Parathyroid adenoma (tissue), 2 donors: ENCODE measurements at regions not wholly inside any gene's neighbourhood (a gene's known extent, or its start where the extent isn't known, plus 50 kb on each side); places are given as distances from the start of the nearest gene placed in this dataset.

Source experiments
- H2AFZ ChIP-seq: fragments of 300-600 bp; sonication (generic); one replicate; pipeline ENCODE4 v1.7.0; 2017; ENCODE audit warnings: antibody characterized with exemption, mild to moderate bottlenecking
- H3K27ac ChIP-seq: fragments of 300-600 bp; sonication (generic); one replicate; pipeline ENCODE4 v1.7.0; 2017
- H3K27me3 ChIP-seq: fragments of 300-600 bp; sonication (generic); one replicate; pipeline ENCODE4 v1.7.0; 2017; ENCODE audit warnings: low read length; ENCODE audit not compliant: control insufficient read depth, insufficient read depth
- H3K36me3 ChIP-seq: fragments of 300-600 bp; sonication (generic); one replicate; pipeline ENCODE4 v1.7.0; 2017; ENCODE audit warnings: low read length; ENCODE audit not compliant: control insufficient read depth, insufficient read depth
- H3K4me1 ChIP-seq: fragments of 300-600 bp; sonication (generic); one replicate; pipeline ENCODE4 v1.7.0; 2017; ENCODE audit warnings: control low read depth
- H3K4me2 ChIP-seq: fragments of 300-600 bp; sonication (generic); one replicate; pipeline ENCODE4 v1.7.0; 2017; ENCODE audit warnings: low read length
- H3K4me3 ChIP-seq: fragments of 300-600 bp; sonication (generic); one replicate; pipeline ENCODE4 v1.7.0; 2017; ENCODE audit warnings: low read depth, low read length
- H3K79me2 ChIP-seq: fragments of 300-600 bp; sonication (generic); one replicate; pipeline ENCODE4 v1.7.0; 2017; ENCODE audit warnings: control low read depth
- H3K9ac ChIP-seq: fragments of 300-600 bp; sonication (generic); one replicate; pipeline ENCODE4 v1.7.0; 2017; ENCODE audit warnings: mild to moderate bottlenecking
- H3K9me3 ChIP-seq: fragments of 300-600 bp; sonication (generic); one replicate; pipeline ENCODE4 v1.7.0; 2017; ENCODE audit warnings: low read length; ENCODE audit not compliant: control insufficient read depth
- CTCF ChIP-seq: fragments of 300-600 bp; sonication (generic); IDR thresholded peaks from one replicate; pipeline ENCODE4 v1.7.0; 2017; ENCODE audit warnings: antibody characterized with exemption, mild to moderate bottlenecking
- donor health status: primary hyperparathyroidism.

- Histone ChIP-seq H2AFZ (no peak overlapping the region), H3K4me2 (no peak overlapping the region), H3K36me3 (no peaks in the 10 kb centered on the region), H3K4me3 (no peak overlapping the region), H3K9ac (no peak overlapping the region), H3K27me3 (no peaks in the 10 kb centered on the region), H3K9me3 (no peaks in the 10 kb centered on the region), H3K27ac (no peak overlapping the region), H3K4me1 (no peaks in the 10 kb centered on the region), H3K79me2 (no peaks in the 10 kb centered on the region)
- no peak for TF ChIP-seq CTCF
These were observed 232.0 kb downstream of the SOCS6 start for GRCh38 chr18:70520867-70521266.

GRCh38 chr18:70513502-70514171 lies 224.8 kb downstream of the SOCS6 start:
- H3K9ac ChIP-seq, result no peak overlapping the region
- no peak overlapping the region for H3K27ac ChIP-seq
- TF ChIP-seq CTCF, result no peak
- no peaks in the 10 kb centered on the region for H3K9me3 ChIP-seq
- no peaks in the 10 kb centered on the region for H3K79me2 ChIP-seq
- H3K27me3 ChIP-seq, result no peaks in the 10 kb centered on the region
- H2AFZ ChIP-seq, result no peak overlapping the region
- H3K4me1 ChIP-seq, result no peaks in the 10 kb centered on the region
- H3K36me3 ChIP-seq, result no peaks in the 10 kb centered on the region
- H3K4me2 ChIP-seq, result no peak overlapping the region
- no peak overlapping the region for H3K4me3 ChIP-seq

GRCh38 chr18:70507970-70508369 lies 219.1 kb downstream of the SOCS6 start:
- no peaks in the 10 kb centered on the region for H3K36me3 ChIP-seq
- no peak overlapping the region for H3K9ac ChIP-seq
- H3K4me1 ChIP-seq, result no peaks in the 10 kb centered on the region
- no peak overlapping the region for H2AFZ ChIP-seq
- no peak overlapping the region for H3K4me3 ChIP-seq
- H3K9me3 ChIP-seq, result no peaks in the 10 kb centered on the region
- no peaks in the 10 kb centered on the region for H3K27me3 ChIP-seq
- no peak for TF ChIP-seq CTCF
- H3K79me2 ChIP-seq, result no peaks in the 10 kb centered on the region
- H3K4me2 ChIP-seq, result no peak overlapping the region
- no peak overlapping the region for H3K27ac ChIP-seq

- Histone ChIP-seq H3K9me3 (no peaks in the 10 kb centered on the region), H3K4me3 (no peak overlapping the region), H3K36me3 (no peaks in the 10 kb centered on the region), H3K9ac (no peak overlapping the region), H3K27ac (no peak overlapping the region), H3K79me2 (no peaks in the 10 kb centered on the region), H3K4me1 (no peaks in the 10 kb centered on the region), H2AFZ (no peak overlapping the region), H3K27me3 (no peaks in the 10 kb centered on the region), H3K4me2 (no peak overlapping the region)
- no peak for TF ChIP-seq CTCF
These were observed 217.7 kb downstream of the SOCS6 start for GRCh38 chr18:70506511-70506910.

- no peaks in the 10 kb centered on the region for H3K9me3 ChIP-seq
- H3K4me2 ChIP-seq, result no peak overlapping the region
- H3K4me1 ChIP-seq, result no peaks in the 10 kb centered on the region
- H3K9ac ChIP-seq, result no peak overlapping the region
- no peak overlapping the region for H3K27ac ChIP-seq
- no peak for TF ChIP-seq CTCF
- H3K36me3 ChIP-seq, result no peaks in the 10 kb centered on the region
- H3K27me3 ChIP-seq, result no peaks in the 10 kb centered on the region
- H3K79me2 ChIP-seq, result no peaks in the 10 kb centered on the region
- no peak overlapping the region for H2AFZ ChIP-seq
- H3K4me3 ChIP-seq, result no peak overlapping the region
These were observed 214.2 kb downstream of the SOCS6 start for GRCh38 chr18:70503060-70503459.
